Left lung (tissue), 4 donors: ENCODE measurements at regions not wholly inside any gene's neighbourhood (a gene's known extent, or its start where the extent isn't known, plus 50 kb on each side); places are given as distances from the start of the nearest gene placed in this dataset.
A peak's percentile ranks its signal among the peaks of the same experiment; 100 is the strongest.

Experiments used
- ATAC-seq: fragments of 200-7000 bp; cut with Tn5 transposase; one replicate; pipeline ENCODE4 v1.9.1; 2020; ENCODE audit warnings: moderate library complexity
- DNase-seq, 4 donors: peaks; one replicate each; pipeline ENCODE4 v3.0.0-alpha.2; 2013 to 2020
- H3K27ac ChIP-seq, 2 donors: fragments of 200-600 bp; sonication (generic) in 1 of 2; one replicate each; pipeline versions ENCODE4 v1.5.0 to v1.8.0; 2020 to 2021
- H3K27me3 ChIP-seq, 2 donors: fragments of 200-600 bp; sonication (generic) in 1 of 2; one replicate each; pipeline versions ENCODE4 v1.5.0 to v1.8.0; 2020 to 2021
- H3K36me3 ChIP-seq, 2 donors: fragments of 200-600 bp; sonication (generic) in 1 of 2; one replicate each; pipeline versions ENCODE4 v1.5.0 to v1.8.0; 2020 to 2021
- H3K4me1 ChIP-seq, 2 donors: fragments of 200-600 bp; one replicate each; pipeline ENCODE4 v1.8.0; 2021
- H3K4me3 ChIP-seq, 2 donors: fragments of 200-600 bp; sonication (generic) in 1 of 2; one replicate each; pipeline versions ENCODE4 v1.5.0 to v1.8.0; 2020 to 2021; ENCODE audit warnings: mild to moderate bottlenecking in 1 of 2
- H3K9me3 ChIP-seq, 2 donors: fragments of 200-600 bp; sonication (generic) in 1 of 2; one replicate each; pipeline versions ENCODE4 v1.5.0 to v1.8.0; 2020 to 2021
- intact Hi-C, 2 donors: fragments of 100-400 bp; cut with DNase I; formaldehyde crosslinking; loops; one replicate each; pipeline versions ENCODE4 v1.11.2 to v1.14.2; 2022
- TF ChIP-seq, protein P1 (sequence below), 2 donors: fragments of 200-600 bp; sonication (generic) in 1 of 2; IDR thresholded peaks; one replicate each; pipeline versions ENCODE4 v1.5.0 to v1.8.0; 2021; ENCODE audit warnings: antibody characterized with exemption in 2 of 2
- donor health status: DM: no; HTN: yes; CAD: no.
- donor health status: DM: no; HTN: no; CAD: no.

DNA sequence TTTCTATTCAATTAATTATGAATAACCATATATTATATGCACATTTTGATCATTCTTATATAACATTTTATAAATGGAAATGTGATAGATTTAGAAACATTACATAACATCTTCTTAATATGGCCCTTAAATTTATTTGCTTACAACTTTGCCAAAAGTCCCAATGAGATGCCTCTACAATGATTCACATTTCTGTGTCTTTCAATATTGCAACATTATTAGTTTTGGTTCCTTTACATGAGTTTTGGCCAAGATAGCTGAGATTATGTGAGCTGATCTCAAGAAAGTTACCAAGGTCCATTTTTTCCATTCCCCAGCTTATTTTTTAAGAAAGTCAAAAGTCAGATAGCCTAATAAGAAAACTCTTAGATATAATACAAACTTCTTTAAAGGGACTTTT, 361.2 kb downstream of the PCDH7 start:
- no peaks in the 10 kb centered on the region for H3K27me3 ChIP-seq
- peak overlapping the region; percentile 28 to 57 for H3K27ac ChIP-seq
- intact Hi-C loops: no loop called here

DNA sequence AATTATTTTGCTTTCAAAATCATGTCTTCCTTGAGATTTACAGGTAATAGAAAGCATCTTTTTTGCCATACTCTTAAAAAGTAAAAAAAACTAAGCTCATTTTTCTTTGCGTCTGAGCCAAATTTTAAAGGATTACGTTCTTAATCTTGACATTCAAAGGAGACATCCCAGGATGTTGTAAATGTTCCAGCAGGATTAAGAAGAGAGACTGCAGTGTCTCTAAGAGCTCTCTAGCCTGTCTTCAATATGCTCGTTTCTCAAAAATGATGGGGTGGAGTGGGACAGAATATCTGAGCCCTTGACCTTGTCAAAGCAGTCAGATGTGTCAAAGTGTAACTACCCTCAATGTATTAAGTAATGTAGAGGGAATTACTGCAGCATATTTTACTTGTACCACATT, 363.3 kb downstream of the PCDH7 start:
- DNase-seq: no peak
- Histone ChIP-seq H3K27me3 (no peaks in the 10 kb centered on the region), H3K27ac (no peak overlapping the region), H3K36me3 (no peaks in the 10 kb centered on the region), H3K4me1 (peaks cover 0 to 5% of the 10 kb centered on the region in 2 donors), H3K4me3 (no peak overlapping the region), H3K9me3 (no peaks in the 10 kb centered on the region)
- intact Hi-C loops: no loop called here
- no peak for ATAC-seq
- TF ChIP-seq, protein P1, sequence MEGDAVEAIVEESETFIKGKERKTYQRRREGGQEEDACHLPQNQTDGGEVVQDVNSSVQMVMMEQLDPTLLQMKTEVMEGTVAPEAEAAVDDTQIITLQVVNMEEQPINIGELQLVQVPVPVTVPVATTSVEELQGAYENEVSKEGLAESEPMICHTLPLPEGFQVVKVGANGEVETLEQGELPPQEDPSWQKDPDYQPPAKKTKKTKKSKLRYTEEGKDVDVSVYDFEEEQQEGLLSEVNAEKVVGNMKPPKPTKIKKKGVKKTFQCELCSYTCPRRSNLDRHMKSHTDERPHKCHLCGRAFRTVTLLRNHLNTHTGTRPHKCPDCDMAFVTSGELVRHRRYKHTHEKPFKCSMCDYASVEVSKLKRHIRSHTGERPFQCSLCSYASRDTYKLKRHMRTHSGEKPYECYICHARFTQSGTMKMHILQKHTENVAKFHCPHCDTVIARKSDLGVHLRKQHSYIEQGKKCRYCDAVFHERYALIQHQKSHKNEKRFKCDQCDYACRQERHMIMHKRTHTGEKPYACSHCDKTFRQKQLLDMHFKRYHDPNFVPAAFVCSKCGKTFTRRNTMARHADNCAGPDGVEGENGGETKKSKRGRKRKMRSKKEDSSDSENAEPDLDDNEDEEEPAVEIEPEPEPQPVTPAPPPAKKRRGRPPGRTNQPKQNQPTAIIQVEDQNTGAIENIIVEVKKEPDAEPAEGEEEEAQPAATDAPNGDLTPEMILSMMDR (IDR thresholded peaks at IDR 0.05): no peak

More for the DNA sequence above, 361.2 kb downstream of the PCDH7 start:
- H3K9me3 ChIP-seq: no peaks in the 10 kb centered on the region
- TF ChIP-seq, protein P1 (IDR thresholded peaks at IDR 0.05): no peak
- H3K4me1 ChIP-seq: peaks cover 0 to 5% of the 10 kb centered on the region in 2 donors
- ATAC-seq: peak; percentile 56
- no peaks in the 10 kb centered on the region for H3K36me3 ChIP-seq
- DNase-seq: no peak
- no peak overlapping the region for H3K4me3 ChIP-seq

DNA sequence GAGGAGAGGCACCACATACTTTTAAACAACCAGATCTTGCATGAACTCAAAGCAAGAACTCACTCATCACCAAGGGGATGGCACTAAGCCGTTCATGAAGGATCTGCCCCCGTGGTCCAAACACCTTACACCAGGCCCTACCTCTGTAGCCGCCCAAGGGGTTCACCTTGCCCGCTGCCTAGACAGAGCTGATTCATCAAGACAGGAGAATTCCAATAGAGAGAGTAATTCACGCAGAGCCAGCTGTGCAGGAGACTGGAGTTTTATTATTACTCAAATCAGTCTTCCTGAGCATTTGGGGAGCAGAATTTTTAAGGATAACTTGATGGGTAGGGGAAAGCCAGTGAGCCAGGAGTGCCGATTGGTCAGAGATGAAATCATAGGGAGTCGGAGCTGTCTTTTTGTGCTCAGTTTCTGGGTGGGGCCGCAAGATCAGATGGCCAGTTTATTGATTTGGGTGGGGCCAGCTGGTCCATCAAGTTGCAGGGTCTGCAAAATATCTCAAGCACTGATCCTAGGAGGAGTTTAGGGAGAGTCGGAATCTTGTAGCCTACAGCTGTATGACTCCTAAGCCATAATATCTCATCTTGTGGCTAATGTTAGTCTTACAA, 364.7 kb downstream of the PCDH7 start:
- intact Hi-C loops: no loop called here
- Histone ChIP-seq H3K9me3 (no peaks in the 10 kb centered on the region), H3K27me3 (no peaks in the 10 kb centered on the region), H3K4me1 (peaks cover 0 to 5% of the 10 kb centered on the region in 2 donors), H3K4me3 (no peak overlapping the region), H3K27ac (no peak overlapping the region), H3K36me3 (no peaks in the 10 kb centered on the region)
- DNase-seq (no peak), ATAC-seq (no peak)
- TF ChIP-seq, protein P1 (IDR thresholded peaks at IDR 0.05): no peak

DNA sequence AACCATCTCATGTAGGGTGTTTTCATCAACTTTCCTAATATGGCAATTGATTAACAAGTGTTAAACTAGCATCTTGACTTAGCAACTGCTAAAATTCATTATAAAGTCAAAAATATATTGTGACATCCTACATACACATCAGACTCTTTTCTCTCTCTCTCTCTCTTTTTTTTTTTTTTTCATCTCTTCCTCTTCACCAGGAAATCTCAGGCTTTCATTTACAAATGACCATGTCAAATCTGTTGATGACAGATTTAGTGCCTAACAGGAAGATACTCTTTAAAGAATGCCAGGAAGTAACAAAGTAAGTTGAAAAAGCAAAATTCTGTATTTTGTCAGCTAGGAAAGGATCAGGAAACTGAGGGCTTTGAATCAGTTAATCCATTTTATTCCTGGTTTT, 365.5 kb downstream of the PCDH7 start:
- no peak overlapping the region for H3K4me3 ChIP-seq
- H3K36me3 ChIP-seq: no peaks in the 10 kb centered on the region
- ATAC-seq (no peak), DNase-seq (no peak)
- no peaks in the 10 kb centered on the region for H3K27me3 ChIP-seq
- H3K4me1 ChIP-seq: peaks cover 0 to 5% of the 10 kb centered on the region in 2 donors
- TF ChIP-seq, protein P1 (IDR thresholded peaks at IDR 0.05): no peak
- H3K27ac ChIP-seq: no peak overlapping the region
- intact Hi-C loops: no loop called here
- no peaks in the 10 kb centered on the region for H3K9me3 ChIP-seq

DNA sequence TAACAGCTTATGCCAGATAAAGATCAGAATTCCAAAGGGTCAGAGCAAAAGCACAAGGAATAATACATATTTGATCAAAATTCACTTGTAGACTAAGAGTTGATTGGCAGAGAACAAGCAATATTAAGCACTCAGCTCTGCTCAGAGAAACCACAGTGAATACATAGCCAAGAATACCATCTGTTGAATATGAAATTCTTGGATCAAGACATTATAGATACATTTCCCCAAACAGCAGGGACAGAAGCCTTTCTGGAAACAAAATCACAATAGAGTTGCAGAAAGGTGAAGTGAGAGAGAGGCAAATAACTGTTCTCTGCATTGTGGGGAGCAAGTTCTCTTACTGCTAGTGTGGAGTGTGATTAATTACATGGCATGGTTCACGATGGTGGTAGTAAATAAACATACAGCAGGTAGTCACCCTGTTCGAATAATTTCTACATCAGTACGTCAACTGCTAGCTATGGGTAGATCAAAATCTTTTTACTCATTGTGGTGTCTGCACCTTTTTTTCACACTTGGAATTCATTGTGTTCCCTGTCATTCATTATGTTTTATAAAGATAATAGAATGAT, 366.7 kb downstream of the PCDH7 start:
- TF ChIP-seq, protein P1 (IDR thresholded peaks at IDR 0.05): no peak
- DNase-seq (no peak), ATAC-seq (no peak)
- no peaks in the 10 kb centered on the region for H3K9me3 ChIP-seq
- intact Hi-C loops: no loop called here
- no peaks in the 10 kb centered on the region for H3K36me3 ChIP-seq
- H3K4me1 ChIP-seq: peaks cover 0 to under 1% of the 10 kb centered on the region in 2 donors
- no peaks in the 10 kb centered on the region for H3K27me3 ChIP-seq
- H3K4me3 ChIP-seq: no peak overlapping the region
- no peak overlapping the region for H3K27ac ChIP-seq
